NCI-H69 (cell line): ENCODE measurements at regions not wholly inside any gene's neighbourhood (a gene's known extent, or its start where the extent isn't known, plus 50 kb on each side); places are given as distances from the start of the nearest gene placed in this dataset.

ENCODE experiments used
- DNase-seq: peaks from one replicate; lab custom pipeline; 2025; lab: John Stamatoyannopoulos, UW

DNA sequence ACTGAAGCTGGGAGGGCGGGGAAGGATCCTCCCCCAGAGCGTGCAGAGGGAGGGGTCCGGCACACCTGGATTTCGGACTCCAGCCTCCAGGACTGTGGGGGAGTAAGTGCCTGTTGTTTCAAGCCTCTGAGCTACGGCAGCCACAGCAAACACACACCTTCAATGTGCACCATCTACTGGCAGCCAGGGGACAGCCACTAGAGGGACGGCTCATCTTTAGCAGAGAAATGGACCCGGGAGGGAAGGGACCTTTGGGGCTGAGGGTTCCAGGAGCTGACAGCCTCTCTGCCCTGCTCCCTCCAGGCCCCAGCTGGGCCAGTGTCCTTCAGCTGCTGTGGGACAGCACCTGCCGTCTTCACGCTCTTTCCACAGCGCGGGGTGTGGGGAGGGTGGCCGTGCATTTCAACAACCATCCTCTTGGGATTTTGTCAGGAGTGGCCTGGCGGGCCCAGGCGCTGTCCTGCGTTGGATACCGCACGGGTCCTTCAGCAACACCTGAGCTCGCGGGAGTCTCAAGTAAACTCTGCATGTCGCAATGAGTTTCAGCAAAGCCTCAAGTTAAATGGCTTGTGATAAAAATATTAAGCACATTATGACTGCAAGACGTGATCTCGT lies 209.2 kb upstream of the C14orf180 start:
- DNase-seq, result peak; percentile 69

DNA sequence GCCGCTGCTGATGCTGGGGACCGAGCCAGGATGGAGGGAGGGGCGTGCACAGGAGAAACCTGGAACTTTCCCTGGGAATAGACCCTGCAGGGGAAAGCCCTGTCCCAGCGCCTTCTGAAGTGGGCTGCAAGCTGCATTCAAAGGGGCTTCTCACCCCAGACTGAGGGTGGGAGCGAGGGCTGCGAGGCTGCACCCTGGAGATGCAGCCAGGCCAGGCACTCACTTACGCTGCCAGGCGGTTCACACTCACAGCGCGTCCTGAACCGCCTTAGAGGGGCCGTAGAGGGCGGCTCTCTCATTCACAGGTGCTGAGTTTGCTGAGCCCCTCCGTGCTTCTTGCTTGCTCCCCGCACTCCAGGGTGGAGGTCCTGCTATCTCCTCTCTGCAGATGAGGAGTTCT lies 208.5 kb upstream of the C14orf180 start:
- no peak for DNase-seq

DNA sequence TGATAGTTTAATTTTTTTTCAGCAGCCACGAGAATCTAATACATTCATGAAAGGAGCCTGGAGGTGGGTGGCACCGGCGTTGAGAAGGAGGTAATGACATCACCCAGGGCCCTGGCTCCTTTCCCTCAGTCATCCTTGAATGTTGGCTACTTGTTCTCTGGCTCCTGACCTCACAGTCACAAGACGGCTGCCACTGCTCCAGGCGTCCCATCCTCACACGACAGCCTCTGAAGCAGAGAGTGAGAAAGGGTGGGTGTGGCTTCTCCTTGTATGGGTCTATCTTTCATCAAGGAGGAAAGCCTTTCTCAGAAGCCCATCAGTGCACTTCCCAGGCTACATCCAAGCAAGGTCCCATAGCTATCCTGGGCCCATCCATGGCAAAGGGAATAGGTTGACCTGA lies 207.6 kb upstream of the C14orf180 start:
- DNase-seq, result no peak

DNA sequence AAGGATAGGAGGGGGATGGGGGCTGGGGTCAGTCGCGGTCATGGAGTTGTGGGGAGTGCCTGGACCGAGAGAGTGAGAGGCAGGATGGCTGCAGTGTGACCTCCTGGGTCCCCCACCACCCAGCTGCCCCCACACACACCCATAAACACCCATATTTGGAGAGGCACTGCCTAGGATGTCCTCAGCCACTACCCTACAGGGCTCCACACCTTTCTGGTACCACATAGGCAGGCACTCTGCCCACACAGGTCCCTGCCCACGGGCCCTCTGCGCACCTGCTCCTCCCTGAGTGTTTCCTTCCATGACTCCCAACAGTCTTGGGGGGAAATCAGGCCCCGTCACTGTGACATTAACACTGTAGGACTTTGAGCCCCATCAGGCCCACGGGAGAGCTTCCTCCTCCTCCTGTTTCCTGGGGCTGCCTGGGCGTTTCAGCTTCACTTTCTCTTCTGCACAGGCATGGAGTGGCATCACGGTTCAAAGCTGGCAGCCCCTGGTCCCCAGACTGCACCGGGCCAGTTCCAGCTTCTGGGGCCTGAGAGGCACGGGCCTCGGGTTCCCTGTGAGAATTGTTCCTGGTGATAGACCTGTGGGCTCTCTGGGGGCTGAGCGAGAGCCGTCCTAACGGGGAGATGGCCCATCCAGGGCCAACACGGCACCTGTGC lies 207.0 kb upstream of the C14orf180 start:
- peak; percentile 56 for DNase-seq

DNA sequence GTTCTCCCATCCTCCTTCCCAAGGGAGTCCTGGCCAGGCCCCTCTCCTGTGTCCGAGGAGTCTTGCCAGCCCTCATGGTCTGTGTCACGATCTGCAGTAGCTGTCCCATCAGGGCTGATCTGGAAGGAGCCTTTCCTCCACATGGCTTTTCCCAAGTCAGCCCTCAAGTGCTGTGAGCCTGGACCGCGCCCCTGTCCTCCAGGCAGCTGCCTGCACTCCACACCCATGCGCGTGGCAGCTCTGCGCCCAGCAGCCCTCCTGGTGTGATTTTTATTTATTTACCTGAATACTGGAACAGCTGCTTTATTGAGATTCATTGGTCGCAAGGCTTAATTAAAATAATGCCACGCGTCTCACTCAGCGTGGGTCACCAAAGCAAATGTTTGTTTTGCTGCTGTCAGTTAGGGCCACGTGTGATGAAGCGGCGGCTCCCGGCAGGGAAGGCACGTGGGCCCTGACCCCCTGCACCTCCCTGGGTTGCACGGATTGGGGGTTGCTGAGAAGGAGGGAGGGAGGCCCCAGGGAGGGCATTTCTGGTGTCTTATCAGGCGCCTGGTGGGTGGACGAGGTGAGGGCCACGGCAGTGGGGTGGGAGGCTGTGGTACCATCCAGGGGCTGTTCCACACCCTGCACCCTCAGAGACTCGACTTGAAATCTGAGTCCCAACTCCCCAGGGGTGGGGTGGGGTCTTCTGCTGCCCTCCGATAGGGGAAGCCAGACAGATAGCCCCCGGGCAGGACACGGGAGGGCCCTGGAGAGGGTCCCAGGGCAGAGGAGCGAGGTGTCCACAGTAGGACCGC lies 206.3 kb upstream of the C14orf180 start:
- peak; percentile 98 for DNase-seq

DNA sequence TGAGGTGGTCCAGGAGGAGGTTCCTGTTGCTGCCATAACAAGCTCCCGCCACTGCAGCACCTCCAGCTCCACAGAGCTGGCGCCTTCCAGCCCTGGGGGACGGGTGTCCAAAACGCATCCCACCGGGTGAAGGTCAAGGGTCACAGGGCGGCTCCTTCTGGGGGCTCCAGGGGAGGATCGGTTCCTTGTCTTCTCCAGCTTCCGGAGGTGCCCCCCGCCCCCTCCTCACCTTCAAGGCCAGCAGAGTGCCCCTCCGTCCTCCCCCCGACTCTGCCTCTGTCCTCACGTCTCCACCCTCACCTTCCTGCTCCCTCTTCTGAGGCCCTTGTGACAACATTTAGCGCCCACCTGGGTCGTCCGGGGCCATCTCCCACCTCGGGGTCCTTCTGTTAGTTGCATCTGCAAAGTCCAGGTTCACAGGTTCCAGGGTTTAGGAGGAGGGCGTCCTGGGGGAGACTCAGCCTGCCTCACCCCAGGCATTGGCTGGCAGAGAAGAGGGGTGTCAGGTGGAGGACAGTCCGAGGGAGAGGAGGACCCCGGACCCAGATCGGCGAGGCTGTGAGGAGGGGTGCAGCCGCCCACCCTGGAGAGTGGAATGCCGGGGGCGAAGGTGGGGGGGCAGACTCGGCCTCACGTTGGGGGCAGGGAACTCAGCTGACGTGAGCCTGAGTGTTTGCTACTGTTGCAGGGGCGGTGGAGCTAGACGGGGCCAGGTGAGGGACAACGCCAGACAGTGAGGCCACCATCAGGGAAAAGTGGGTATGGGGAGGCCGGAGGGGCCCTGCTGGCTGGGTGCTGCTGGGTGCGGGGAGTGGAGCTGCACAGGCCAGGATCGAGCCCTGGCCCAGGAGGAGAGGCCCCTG lies 205.5 kb upstream of the C14orf180 start:
- DNase-seq, result peak; percentile 19

DNA sequence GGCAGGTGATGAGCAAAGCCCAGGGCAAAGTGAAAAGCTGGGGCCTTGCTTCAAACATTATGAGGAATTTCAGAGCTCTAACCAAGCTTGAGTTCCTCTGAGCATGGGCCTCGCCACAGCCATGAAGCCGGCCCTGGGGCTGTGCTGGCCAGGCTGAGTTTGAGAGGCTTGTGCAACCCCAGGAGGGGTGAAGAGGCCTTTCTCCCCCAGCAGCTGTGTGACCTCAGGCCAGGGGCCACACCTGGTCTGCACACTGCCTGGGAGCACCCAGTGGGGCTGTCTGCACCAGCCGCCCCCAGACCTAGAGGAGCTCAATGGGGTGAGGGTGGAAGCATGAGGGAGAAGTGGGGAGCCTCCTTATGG lies 204.9 kb upstream of the C14orf180 start:
- no peak for DNase-seq

DNA sequence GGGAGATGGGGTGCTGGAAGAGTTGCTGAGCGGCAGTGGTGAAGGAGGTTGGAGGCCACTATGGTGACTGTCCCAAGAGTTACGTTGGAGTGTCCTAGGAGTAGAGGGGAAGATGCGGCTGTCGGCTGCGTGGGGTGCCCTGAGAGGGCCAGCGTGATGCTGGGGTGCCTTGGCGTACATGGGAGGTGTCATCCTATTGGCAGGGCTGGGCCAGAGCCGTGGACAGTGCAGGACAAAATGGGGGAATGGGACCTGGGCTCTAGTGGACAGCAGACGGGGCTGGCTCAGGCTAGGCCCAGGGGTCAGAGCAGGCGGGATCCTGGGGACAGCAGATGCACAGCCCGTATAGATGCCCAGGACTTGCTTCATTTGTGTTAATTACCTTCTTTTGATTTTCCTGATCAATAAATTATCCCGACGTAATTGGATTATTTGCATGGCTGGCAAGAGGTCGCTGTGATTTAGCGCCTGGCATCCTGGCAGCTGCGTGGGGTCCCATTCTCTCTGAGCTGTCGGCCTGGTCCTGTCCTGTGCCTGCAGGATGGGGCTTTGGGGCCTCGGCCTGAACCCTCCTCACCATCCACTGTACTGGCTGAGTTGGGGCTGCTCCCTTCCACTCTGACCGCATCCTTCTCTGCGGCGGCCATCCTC lies 203.9 kb upstream of the C14orf180 start:
- DNase-seq, result no peak

DNA sequence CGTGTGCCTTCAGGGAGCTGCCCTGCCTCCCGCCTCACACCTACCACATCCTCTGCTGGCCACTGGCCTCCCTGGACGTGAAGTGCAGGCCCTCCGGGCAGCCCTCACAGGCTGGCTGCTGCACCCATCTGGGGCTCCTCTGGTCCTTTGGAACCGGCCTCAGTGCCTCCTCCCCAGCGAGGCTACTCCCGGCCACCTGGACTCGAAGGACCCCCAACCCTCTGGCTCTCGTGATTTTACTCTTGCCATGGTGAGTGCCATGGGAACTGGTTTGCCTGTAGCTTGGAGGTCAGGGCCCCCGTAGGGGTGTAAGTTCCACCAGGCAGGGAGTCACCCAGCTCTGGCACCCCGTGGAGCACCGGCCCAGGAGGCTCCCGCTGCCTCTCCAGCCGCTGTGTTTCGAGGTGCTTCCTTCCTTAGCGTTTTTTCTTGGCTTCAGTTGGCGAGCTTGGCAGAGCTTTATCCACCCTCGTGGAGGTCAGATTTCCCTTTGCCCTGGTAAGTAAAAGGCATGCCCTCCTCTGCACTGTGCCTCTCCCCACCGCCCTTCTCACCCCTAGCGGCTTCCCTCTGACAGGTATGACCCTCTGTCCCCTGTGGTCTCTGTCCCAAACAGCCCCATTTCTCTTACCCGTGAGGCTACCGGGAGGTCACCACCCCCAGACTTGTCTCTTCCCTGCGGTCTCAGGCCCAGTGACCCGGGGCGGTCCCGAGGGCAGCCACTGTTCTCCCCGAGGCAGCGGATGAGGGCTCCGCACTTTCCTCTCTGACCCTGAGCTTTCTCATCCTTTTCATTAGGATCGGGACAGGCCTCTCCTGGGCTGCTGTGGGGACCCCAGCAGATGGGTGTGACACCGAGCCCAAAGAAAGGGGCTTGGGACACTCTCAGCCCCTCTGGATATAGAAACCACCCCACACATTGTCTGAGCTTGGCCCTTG lies 203.1 kb upstream of the C14orf180 start:
- DNase-seq, result no peak

DNA sequence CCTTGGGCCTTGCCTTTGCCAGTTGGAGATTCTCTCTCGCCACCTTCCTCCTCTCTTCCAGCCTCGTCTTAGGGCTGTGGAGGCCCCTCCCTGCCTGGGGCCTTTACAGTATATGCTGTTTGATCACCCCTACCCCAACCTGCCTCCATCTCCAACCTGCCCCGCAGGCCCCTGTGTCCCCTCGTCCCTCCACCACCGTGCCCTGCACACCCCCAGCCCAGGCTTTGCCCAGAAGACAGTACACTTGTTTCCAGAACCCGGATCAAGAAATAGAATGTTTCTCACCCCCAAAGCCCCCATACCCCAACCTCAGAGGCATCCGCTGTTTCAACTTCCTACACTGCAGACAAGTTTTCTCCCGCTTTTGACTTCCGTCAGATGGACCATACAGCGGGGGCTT lies 202.3 kb upstream of the C14orf180 start:
- no peak for DNase-seq

DNA sequence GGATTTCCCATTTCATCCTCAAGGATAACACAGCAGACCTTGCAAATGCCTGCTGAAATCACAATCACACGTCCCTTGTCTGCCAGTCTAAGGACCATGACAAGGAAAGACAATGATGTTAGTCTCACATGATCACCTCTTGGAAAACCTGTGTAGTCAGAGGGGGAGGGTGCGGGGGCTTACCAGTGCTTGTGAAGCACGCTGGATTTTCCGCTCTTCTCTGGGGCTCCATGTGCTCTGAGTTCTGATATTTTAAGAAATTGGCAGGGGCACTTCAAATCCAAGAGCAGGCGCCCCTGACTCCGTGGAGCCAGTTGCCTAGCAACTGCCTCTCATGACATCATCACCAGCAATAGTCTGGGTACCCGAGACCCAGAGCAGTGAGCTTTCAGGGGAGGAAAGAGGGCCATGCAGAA lies 200.9 kb upstream of the C14orf180 start:
- no peak for DNase-seq

DNA sequence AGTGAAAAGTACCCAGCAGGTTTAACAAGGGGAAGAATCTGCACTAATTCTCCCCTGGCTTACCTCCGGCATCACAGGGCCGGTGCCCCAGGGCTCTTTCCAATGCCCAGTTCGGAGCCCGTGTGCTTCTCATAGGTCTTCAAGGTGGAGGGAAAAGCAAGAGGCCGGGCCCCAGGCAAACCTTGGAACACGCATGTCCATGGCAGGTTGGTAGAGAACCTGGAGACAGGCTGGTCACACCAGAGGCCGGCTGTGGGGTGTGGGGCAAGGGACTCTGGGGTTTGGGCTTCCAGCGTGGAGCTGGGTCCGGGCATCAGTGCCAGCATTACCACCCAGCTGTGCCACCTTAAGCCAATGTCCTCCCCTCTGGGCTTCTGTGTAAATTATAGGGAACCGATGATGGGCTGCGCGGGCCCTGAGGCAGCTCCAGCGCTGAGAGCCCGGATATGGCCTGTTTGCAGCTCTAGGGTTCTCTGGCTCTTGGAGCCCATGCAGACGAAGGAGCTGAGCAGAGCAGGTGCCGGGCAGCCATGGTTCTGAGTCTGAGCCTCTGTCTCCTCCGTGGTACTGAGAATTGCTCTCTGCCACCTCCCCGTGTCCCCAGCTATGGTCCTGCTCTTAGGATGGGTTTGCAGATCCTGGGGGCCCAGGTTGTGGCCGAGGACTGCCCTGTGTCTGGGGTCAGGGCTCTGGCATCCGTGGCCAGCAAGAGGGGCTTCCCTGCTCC lies 197.0 kb upstream of the C14orf180 start:
- DNase-seq, result no peak

DNA sequence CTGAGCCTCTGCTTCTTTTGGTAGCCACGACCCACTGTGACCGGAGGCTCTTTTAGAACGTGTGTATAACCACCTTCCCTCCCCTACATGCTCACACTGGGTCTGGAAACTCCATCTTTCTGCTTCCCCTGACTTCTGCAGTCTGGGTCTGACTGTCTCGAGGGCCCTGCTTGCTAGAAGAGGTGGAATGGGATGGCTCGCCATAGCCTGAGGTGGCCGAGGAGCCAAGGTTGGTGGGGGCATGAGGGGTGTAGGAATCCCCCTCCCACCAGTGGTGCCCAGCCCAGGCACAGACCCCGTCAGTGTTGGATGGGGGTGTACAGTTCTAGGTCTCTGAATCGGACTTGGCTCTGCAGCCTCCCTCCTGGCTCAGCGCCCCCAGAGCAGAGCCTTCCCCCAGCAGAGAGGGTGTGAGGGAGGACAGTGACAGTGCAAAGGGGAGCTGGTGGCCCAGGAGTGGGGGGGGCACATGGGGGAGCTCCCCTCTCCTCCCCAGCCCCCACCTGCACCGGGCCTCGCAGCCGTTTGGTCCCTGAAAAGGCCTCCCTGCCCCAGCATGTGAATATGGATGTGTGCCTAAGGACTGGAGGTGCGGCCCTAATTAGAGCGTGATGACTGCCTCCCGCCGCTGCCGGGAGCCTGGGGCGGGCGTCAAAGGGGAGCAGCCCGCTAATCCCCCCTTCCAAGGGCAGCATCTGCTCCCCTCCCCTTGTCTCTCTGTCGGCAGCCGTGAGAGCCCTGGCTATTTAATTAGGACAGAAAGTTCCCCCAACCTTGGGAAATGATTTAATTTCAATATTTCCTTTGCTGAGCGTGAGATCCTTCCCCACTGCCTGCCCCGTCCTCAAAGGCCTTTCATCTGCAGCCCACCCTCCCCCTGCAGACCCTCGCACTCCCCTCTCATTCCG lies 196.2 kb upstream of the C14orf180 start:
- peak; percentile 92 for DNase-seq

DNA sequence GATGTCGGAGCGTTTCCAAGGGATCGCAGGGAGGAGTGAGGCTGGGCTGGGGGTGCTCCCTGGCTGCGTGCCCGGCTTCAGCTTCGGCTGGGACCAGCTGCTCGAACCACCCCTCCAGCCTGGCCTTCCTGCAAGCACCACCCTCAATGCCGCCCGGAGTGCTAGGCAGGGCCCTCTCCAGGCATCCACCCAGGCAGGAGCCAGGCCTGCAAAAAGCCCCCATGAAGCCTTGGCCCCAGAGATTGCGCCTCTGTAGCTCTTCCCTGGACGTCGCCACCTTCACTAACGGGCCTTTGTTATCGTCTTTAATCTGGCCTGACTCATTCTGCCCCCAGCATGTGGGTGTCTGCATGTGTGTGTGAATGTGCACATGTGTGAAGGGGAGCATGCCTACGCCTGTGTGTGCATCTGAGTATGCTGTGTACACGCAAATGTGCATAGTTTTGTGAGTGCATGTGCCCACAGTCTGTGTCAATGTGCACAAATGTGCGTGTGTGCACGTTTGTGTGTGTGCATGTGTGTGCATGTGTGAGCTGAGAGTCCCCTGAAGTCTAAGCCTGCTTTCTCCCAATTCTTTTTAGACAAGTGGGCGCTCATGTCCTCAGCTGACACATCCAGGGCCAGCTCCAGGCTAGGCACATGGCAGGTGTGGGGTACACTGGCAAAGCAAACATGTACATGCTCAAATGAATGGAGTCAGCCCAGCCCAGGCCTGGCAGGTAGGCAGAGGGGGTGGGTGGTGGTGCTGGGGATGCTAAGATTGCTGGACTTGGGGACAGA lies 195.4 kb upstream of the C14orf180 start:
- DNase-seq, result peak; percentile 93

DNA sequence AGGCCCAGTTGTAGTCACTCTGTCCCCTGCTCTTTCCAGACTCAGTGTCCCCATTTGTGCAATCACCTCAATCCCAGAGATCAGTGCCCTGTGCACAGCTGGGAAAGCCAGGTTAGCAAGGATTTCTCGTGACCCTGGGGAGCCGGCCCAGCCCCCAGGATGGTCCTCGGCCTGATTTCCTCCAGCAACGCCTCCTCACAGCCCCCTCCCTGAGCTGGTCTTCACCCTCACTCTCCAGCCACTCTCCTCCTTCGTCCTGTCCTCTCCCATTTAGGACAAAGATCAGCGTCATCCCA lies 194.8 kb upstream of the C14orf180 start:
- no peak for DNase-seq

DNA sequence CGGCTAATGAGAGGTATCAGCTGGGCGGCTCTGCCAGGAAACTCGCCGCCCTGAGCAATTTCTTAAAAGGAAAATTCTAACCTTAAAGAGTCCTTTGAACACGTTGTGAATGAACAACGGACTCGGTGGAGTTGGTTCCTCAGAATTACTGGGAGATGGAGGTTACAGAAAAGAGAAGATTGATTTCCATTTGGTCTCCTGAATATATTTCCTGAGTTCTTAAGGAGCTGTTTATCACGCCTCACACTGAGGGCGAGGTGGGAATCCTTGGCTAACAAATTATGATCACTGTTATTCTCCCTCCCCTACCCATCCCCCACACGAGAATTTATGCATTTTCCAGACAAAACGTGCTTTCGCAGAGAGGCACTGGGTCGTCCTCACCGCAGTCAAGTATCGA lies 194.5 kb upstream of the C14orf180 start:
- DNase-seq, result no peak

DNA sequence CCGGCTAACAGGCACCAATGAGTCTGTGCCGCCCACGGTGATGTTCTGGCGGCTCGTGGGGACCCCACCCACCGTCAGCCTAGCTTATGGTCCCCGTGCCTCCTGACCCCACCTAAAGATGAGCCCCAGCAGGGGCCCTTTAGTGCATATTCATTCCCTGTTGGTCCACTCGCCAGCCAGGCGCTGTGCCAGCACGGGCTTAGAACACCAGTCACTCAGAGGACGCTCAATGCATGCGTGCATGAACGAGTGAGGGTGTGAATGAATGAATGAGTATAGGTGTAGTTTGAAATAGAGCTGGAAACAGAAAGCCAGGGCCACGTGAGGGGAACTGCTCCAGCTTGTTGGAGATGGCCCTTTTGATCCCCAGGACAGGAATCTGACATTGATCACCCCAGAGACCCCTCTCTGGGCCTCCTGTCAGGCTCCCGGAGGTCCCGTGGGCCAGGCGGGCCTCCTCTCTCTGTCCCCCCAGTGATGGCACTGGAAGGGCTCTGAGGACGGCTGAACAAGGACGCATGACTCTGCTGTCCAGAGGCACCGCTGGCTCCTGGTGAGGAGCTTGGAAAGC lies 193.9 kb upstream of the C14orf180 start:
- peak; percentile 22 for DNase-seq
